A549 (cell line): ENCODE measurements at regions not wholly inside any gene's neighbourhood (a gene's known extent, or its start where the extent isn't known, plus 50 kb on each side); places are given as distances from the start of the nearest gene placed in this dataset.

Experiments used
- ATAC-seq, 2 experiments: fragments of 200-7000 bp in 1 of 2; fragments of >200 bp in 1 of 2; cut with Nextera tagmentation in 1 of 2; cut with Tn5 transposase in 1 of 2; 3 replicates each; pipeline versions ENCODE4 v1.8.0 to v1.9.1; 2018 to 2020; ENCODE audit warnings: mild to moderate bottlenecking in 1 of 2, moderate library complexity in 1 of 2
- CTCF ChIA-PET: fragments of 300-600 bp; sonication (Branson Sonifier 250); formaldehyde crosslinking; extraction: SDS; loops from one replicate; lab custom pipeline; 2021; ENCODE audit warnings: antibody characterized with exemption, inconsistent platforms; lab: Yijun Ruan, JAX
- POLR2A ChIA-PET: fragments of 350-600 bp; formaldehyde crosslinking; extraction: SDS; loops from one replicate; lab custom pipeline; 2021; ENCODE audit warnings: antibody characterized with exemption, inconsistent platforms; lab: Yijun Ruan, JAX
- DNase-seq, 2 experiments: peaks; one replicate each; pipeline versions ENCODE4 v3.0.0 to v3.0.0-alpha.2; 2011 to 2016; ENCODE audit warnings: low read depth in 1 of 2, low spot score in 1 of 2
- FAIRE-seq: peaks from 2 replicates; lab custom pipeline; 2011; peaks lifted over from hg19 to GRCh38; lab: Jason Lieb, UNC
- H3K27ac ChIP-seq, 2 experiments: fragments of >200 bp; sonication (Bioruptor Twin); formaldehyde crosslinking; 3 replicates each; pipeline ENCODE4 v1.5.1; 2016 to 2017
- H3K4me1 ChIP-seq: fragments of >200 bp; sonication (Bioruptor Twin); formaldehyde crosslinking; 3 replicates; pipeline ENCODE4 v1.6.1; 2016
- H3K4me2 ChIP-seq: fragments of >200 bp; sonication (Bioruptor Twin); formaldehyde crosslinking; 3 replicates; pipeline ENCODE4 v1.6.1; 2016
- H3K4me3 ChIP-seq: fragments of >200 bp; sonication (Bioruptor Twin); formaldehyde crosslinking; 3 replicates; pipeline ENCODE4 v1.5.1; 2016
- H3K9me3 ChIP-seq: fragments of >200 bp; sonication (Bioruptor Twin); formaldehyde crosslinking; 3 replicates; pipeline ENCODE4 v1.6.1; 2016
- EHF ChIP-seq: fragments of 250-450 bp; sonication (Bioruptor Pico); IDR thresholded peaks from 2 replicates; pipeline ENCODE4 v1.5.0; 2020; ENCODE audit warnings: mild to moderate bottlenecking
- EP300 ChIP-seq, 2 experiments: fragments of >200 bp; sonication (Bioruptor Twin); formaldehyde crosslinking; IDR thresholded peaks; 2 replicates in 1 of 2; 3 replicates in 1 of 2; pipeline ENCODE4 v1.6.1; 2016 to 2017
- FOSL2 ChIP-seq, 2 experiments: fragments of 450-650 bp in 1 of 2; fragments of >200 bp in 1 of 2; sonication (Bioruptor Twin) in 1 of 2; formaldehyde crosslinking; IDR thresholded peaks; 2 replicates each; pipeline versions ENCODE4 v1.5.0 to v1.6.1; 2016 to 2020; ENCODE audit warnings: mild to moderate bottlenecking in 1 of 2, moderate library complexity in 1 of 2
- HDAC2 ChIP-seq: fragments of 200-600 bp; sonication (generic); IDR thresholded peaks from 2 replicates; pipeline ENCODE4 v1.6.1; 2016
- HES2 ChIP-seq: fragments of >200 bp; sonication (Bioruptor Twin); formaldehyde crosslinking; IDR thresholded peaks from 2 replicates; pipeline ENCODE4 v1.6.1; 2016
- HOXA7 ChIP-seq: fragments of 250-450 bp; sonication (Bioruptor Pico); IDR thresholded peaks from 2 replicates; pipeline ENCODE4 v1.5.0; 2020; ENCODE audit warnings: mild to moderate bottlenecking, moderate library complexity
- HOXB5 ChIP-seq: fragments of 250-450 bp; sonication (Bioruptor Pico); IDR thresholded peaks from 2 replicates; pipeline ENCODE4 v1.5.0; 2020; ENCODE audit warnings: mild to moderate bottlenecking, moderate library complexity
- JUN ChIP-seq, 2 experiments: fragments of >200 bp; sonication (Bioruptor Twin); formaldehyde crosslinking; IDR thresholded peaks; 2 replicates in 1 of 2; 3 replicates in 1 of 2; pipeline ENCODE4 v1.6.1; 2016 to 2017
- JUNB ChIP-seq: fragments of >200 bp; sonication (Bioruptor Twin); formaldehyde crosslinking; IDR thresholded peaks from 2 replicates; pipeline ENCODE4 v1.6.1; 2016
- MAFK ChIP-seq: fragments of 450-650 bp; IDR thresholded peaks from 2 replicates; pipeline ENCODE4 v1.6.1; 2014; ENCODE audit not compliant: partially characterized antibody
- NPAS2 ChIP-seq: fragments of 250-450 bp; sonication (Bioruptor Pico); IDR thresholded peaks from 2 replicates; pipeline ENCODE4 v1.8.0; 2022; ENCODE audit warnings: mild to moderate bottlenecking, moderate library complexity, borderline replicate concordance
- POLR2A ChIP-seq: IDR thresholded peaks from 2 replicates; pipeline ENCODE4 v1.6.1; 2012; ENCODE audit warnings: mild to moderate bottlenecking, low read length
- POLR2AphosphoS2 ChIP-seq: conservative IDR thresholded peaks from 2 replicates; pipeline ENCODE4 v1.6.1; 2012; ENCODE audit warnings: low read length, improper control_type of control experiment, inconsistent platforms
- RAD21 ChIP-seq, 2 experiments: fragments of >200 bp in 1 of 2; sonication (Bioruptor Twin) in 1 of 2; formaldehyde crosslinking in 1 of 2; IDR thresholded peaks in 1 of 2; conservative IDR thresholded peaks in 1 of 2; 2 replicates in 1 of 2; 3 replicates in 1 of 2; pipeline ENCODE4 v1.6.1; 2012 to 2018; ENCODE audit warnings: inconsistent platforms in 1 of 2
- REST ChIP-seq: fragments of 200-600 bp; sonication (generic); IDR thresholded peaks from 2 replicates; pipeline ENCODE4 v1.6.1; 2016; ENCODE audit warnings: antibody characterized with exemption, mild to moderate bottlenecking, moderate library complexity
- RFX5 ChIP-seq: fragments of 450-650 bp; IDR thresholded peaks from 2 replicates; pipeline ENCODE4 v1.7.1; 2014; ENCODE audit warnings: antibody characterized with exemption, mild to moderate bottlenecking, moderate library complexity
- TFCP2L1 ChIP-seq: fragments of 250-450 bp; sonication (Bioruptor Pico); IDR thresholded peaks from 2 replicates; pipeline ENCODE4 v1.5.0; 2021; ENCODE audit warnings: mild to moderate bottlenecking
- TP53 ChIP-seq: fragments of 250-450 bp; sonication (Bioruptor Pico); IDR thresholded peaks from 2 replicates; pipeline ENCODE4 v1.5.0; 2021; ENCODE audit warnings: mild to moderate bottlenecking, moderate library complexity
- ZNF302 ChIP-seq: fragments of 250-450 bp; sonication (Bioruptor Pico); IDR thresholded peaks from 2 replicates; pipeline ENCODE4 v1.9.0; 2021; ENCODE audit warnings: inconsistent platforms, mild to moderate bottlenecking, moderate library complexity
- WGBS: methylation state at CpG from one replicate; pipeline ENCODE4 v1.1.6; 2017; ENCODE audit errors: missing lambda C conversion rate; 5-methylcytosine and 5-hydroxymethylcytosine counted together

- ATAC-seq (no peak), FAIRE-seq (no peak), DNase-seq (no peak)
- H3K4me2 ChIP-seq: no peak overlapping the region
- H3K4me1 ChIP-seq: no peaks in the 10 kb centered on the region
- CTCF ChIA-PET: no interaction called here
- no peak overlapping the region for H3K4me3 ChIP-seq
- TF ChIP-seq POLR2AphosphoS2 (no peak), EP300 (IDR thresholded peaks at IDR 0.05) (no peak), MAFK (peak; percentile 90)
- H3K27ac ChIP-seq: no peak overlapping the region
- 8% methylated on average over 4 of the region's 4 CpGs for WGBS
- no peaks in the 10 kb centered on the region for H3K9me3 ChIP-seq
- POLR2A ChIA-PET: no interaction called here
Observed at GRCh38 chr5:164332349-164333196, 827.2 kb downstream of the MAT2B start.

GRCh38 chr5:164335837-164336236, 830.4 kb downstream of the MAT2B start:
- no peak overlapping the region for H3K4me3 ChIP-seq
- no peak overlapping the region for H3K4me2 ChIP-seq
- no peaks in the 10 kb centered on the region for H3K9me3 ChIP-seq
- no peak for DNase-seq
- no peaks in the 10 kb centered on the region for H3K4me1 ChIP-seq
- 8% methylated on average over 1 of the region's 1 CpG for WGBS
- POLR2A ChIA-PET: no interaction called here
- no peak for FAIRE-seq
- no peak for TF ChIP-seq FOSL2 (IDR thresholded peaks at IDR 0.05)
- peak; percentile 44 for TF ChIP-seq FOSL2 (CRISPR knock-in tag; IDR thresholded peaks at IDR 0.05)
- no peak for TF ChIP-seq RAD21 (conservative IDR thresholded peaks at IDR 0.05 in 1 of 2, IDR thresholded peaks at IDR 0.05 in 1 of 2)
- no peak for TF ChIP-seq HES2
- ATAC-seq: no peak
- H3K27ac ChIP-seq: no peak overlapping the region
- CTCF ChIA-PET: no interaction called here

GRCh38 chr5:164336276-164336675, 830.9 kb downstream of the MAT2B start:
- 0% methylated on average over 1 of the region's 1 CpG for WGBS

GRCh38 chr5:164336906-164337305, 831.5 kb downstream of the MAT2B start:
- ATAC-seq (no peak), FAIRE-seq (no peak), DNase-seq (no peak)
- Histone ChIP-seq H3K9me3 (no peaks in the 10 kb centered on the region), H3K4me1 (no peaks in the 10 kb centered on the region), H3K4me3 (no peak overlapping the region), H3K4me2 (no peak overlapping the region), H3K27ac (no peak overlapping the region)
- POLR2A ChIA-PET: no interaction called here
- CTCF ChIA-PET: no interaction called here
- 23% methylated on average over 2 of the region's 2 CpGs for WGBS
- TF ChIP-seq HOXB5 (CRISPR knock-in tag) (no peak), ZNF302 (CRISPR knock-in tag) (no peak)

More at GRCh38 chr5:164336276-164336675, 830.9 kb downstream of the MAT2B start:
- Histone ChIP-seq H3K4me2 (no peak overlapping the region), H3K4me1 (no peaks in the 10 kb centered on the region), H3K9me3 (no peaks in the 10 kb centered on the region), H3K4me3 (no peak overlapping the region), H3K27ac (no peak overlapping the region)
- no peak for TF ChIP-seq RFX5
- no peak for TF ChIP-seq HDAC2
- no peak for TF ChIP-seq TFCP2L1 (CRISPR knock-in tag)
- no peak for DNase-seq
- CTCF ChIA-PET: no interaction called here
- no peak for ATAC-seq
- POLR2A ChIA-PET: no interaction called here
- FAIRE-seq: no peak

- ATAC-seq (no peak), FAIRE-seq (no peak), DNase-seq (no peak)
- H3K4me2 ChIP-seq: no peak overlapping the region
- ChIA-PET POLR2A (no interaction called here), CTCF (no interaction called here)
- 6% methylated on average over 2 of the region's 2 CpGs for WGBS
- H3K9me3 ChIP-seq: no peaks in the 10 kb centered on the region
- H3K27ac ChIP-seq: no peak overlapping the region
- TF ChIP-seq REST (no peak), JUNB (no peak), HOXB5 (CRISPR knock-in tag) (no peak), HOXA7 (CRISPR knock-in tag) (no peak), POLR2A (no peak), TP53 (CRISPR knock-in tag) (no peak), NPAS2 (CRISPR knock-in tag) (no peak), TFCP2L1 (CRISPR knock-in tag) (no peak), RFX5 (no peak), JUN (IDR thresholded peaks at IDR 0.05) (no peak), EHF (CRISPR knock-in tag) (no peak)
- no peaks in the 10 kb centered on the region for H3K4me1 ChIP-seq
- H3K4me3 ChIP-seq: no peak overlapping the region
Observed at GRCh38 chr5:164341056-164341619, 835.7 kb downstream of the MAT2B start.
